Activated CD4-positive, alpha-beta T cell treated with anti-CD3 and anti-CD28 coated beads, Interleukin-2, Interleukin-4, amounts not matched to agents 100 ng/mL and 50 ng/mL, durations not matched to agents 16 hours and 8 hours (primary cell): ENCODE measurements at regions not wholly inside any gene's neighbourhood (a gene's known extent, or its start where the extent isn't known, plus 50 kb on each side); places are given as distances from the start of the nearest gene placed in this dataset.
"Not testable (repeated sequence)": the region's sequence is repeated elsewhere in the genome, so short reads cannot be mapped to it uniquely, and the experiment has no call there.

Experiments used
- DNase-seq: peaks from one replicate; pipeline ENCODE4 v3.0.0-alpha.2; 2020; ENCODE audit warnings: low spot score

DNA sequence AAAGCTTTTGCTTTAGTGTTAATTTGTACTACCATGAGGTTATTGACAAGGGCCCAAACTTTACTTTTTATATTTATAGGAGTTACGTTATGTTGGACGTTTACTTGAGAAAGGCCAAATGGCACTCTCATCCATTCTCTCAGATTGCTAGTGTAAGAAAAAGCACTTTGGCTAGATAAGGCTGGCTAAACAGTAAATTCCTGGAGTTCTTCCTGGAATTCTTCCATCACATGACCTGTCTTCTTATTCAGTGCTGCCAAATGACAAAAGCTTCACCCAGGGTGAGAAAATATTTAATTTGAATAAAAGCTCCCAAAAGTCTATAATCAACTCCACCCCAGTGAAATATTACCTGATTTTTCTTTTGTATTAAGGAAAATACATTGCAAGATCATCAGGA, 1568.9 kb upstream of the ACO1 start:
- no peak for DNase-seq

DNA sequence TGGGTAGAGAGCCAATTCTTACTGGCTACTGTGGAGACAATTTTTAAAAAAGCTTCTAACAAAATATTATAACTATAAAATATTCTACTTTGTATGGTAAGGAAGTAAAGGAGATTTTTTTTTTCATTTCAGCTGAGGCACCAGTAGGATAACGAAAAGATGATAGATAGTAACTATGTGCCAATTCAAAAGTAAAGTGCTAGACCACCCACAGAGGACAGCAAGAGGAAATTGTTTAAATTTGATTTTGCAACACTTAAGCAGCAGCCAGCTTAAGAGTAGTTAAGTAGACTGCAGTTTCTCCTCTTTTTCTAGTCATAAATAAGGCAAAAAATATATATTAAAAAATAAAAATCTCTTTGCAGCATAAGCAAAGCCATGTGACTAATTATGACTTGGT, 1539.3 kb upstream of the ACO1 start:
- DNase-seq, result no peak

DNA sequence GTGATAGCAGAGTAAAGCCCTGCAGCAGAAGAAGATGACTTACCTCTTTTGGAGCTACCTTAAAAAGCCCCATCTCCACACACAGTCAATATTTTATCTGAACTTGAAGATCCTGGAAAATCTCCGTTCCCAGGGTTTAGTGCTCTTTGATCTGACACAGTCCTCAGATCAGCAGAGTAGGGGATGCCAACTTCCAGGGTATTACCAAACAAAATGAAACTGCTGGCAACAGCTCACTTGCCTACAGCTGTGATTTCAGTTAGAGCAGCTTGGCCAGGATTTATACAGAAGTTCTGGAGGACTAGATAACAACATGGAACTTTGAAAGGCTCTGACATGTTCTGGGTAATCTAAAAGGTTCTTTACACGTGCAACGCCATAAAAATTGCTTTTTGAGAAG, 1537.8 kb upstream of the ACO1 start:
- DNase-seq, result no peak

DNA sequence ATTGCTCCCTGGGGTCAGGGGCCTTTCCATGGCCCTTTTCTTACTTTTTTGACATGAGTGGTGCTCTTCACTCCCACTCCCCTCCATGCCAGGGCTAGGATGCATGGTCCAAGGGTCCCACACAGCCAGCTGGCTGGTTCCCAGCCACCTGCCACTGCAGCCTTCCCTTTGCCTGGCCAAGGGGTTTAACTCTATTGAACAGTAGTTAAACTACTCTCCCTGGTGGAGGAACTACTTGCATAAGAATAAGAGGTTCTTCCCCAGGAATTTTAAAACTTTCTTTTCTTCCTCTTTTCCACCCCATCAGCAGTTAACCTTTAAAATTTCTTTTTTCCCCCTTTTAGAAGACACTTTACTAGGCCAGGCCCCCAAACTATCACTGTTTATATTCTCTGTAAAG, 1532.8 kb upstream of the ACO1 start:
- DNase-seq, result no peak

DNA sequence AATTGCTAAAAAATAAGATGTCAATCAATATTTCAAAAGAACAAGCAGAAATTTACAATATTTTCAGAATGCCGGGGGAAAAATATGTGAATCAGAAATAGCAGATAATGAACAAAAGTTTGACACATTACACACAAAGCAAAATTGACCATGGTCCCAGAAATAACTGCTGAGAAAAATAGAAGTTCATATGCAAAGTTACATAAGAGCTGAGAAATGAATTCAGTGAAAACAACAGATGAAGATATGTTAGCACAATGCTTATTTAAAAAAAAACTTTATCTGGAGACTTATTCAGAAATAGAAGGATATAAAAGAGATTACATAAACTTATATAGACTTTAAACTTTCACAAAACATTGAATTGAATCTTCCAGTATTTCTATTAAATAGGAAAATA, 1483.7 kb upstream of the ACO1 start:
- no peak for DNase-seq

DNA sequence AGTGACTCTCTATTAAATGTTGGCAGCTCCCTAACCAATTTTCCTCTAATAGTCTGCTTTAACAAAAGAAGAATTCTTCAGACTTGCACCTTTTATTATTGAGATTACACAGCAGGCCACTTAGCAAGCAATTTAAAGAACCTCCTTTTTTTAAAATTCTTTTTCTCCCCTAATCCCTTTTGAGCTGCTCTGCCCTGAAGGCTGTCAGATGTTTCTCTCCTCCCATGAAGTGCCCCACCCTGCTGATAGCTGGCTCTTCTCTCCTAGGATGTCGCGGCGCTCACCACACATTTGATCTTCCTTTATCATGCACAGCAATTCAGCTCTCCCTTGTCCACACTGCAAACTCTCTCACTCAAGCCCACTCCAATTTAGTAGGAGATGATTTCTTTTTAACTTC, 1471.1 kb upstream of the ACO1 start:
- no peak for DNase-seq

DNA sequence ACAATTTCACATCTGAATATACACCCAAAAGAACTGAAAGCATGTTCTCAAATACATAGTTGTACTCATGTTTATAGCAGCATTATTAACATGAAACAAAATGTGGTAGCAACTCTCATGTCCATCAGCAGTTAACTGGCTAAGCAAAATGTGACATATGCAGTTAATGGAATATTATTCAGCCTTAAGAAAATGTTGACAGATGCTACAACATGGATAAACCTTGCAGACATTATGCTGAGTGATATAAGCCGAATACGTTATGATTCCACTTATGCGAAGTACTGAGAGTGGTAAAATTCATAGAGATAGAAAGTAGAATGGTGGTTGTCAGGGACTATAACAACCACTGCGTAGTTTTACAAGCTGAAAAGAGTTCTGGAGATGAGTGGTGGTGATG, 1469.0 kb upstream of the ACO1 start:
- DNase-seq, result no peak

DNA sequence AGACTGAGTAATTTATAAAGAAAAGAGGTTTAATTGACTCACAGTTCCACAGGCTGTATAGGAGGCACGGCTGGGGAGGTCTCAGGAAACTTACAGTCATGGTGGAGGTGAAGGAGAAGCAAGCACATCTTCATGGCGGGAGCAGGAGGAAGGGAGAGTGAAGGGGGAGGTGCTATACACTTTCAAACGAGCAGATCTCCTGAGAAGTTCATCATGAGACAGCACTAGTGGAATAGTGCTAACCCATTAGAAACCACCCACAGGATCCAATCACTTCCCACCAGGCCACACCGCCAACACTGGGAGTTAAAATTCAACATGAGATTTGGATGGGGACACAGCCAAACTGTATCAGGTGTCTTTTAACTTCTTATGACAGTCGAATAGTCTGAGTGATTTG, 1459.3 kb upstream of the ACO1 start:
- no peak for DNase-seq

DNA sequence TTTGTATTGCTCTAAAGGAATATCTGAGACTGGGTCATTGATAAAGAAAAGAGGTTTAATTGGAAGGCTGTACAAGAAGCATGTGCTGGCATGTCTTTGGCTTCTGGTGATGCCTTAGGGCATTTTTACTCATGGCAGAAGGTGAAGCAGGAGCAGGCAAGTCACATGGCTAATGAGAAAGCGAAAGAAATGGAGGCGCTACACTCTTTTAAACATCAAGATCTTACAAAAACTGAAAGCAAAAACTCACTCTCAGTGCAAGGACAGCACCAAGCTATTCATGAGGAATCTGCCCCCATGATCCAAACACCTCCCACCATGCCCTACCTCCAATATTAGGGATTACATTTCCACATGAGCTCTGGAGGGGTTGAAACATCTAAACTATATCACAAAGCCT, 1458.8 kb upstream of the ACO1 start:
- no peak for DNase-seq

DNA sequence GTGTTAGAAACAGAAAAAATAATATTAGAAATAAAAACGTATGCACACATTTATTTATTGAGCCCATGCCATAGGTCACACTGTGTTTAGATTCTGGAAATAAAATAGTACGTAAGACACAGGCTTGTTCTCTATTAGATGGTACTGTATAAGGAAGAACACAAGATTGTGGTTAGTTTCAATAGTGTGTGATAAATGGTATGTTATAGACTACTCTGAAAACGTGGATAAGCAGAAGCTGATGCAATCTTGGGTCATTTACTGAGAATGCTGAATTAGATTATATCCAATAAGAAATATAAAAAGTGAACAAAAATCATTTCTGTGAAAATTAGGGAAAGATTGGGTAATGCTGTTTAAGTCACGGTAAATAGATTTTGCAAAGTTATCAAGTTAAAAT, 1456.4 kb upstream of the ACO1 start:
- no peak for DNase-seq

DNA sequence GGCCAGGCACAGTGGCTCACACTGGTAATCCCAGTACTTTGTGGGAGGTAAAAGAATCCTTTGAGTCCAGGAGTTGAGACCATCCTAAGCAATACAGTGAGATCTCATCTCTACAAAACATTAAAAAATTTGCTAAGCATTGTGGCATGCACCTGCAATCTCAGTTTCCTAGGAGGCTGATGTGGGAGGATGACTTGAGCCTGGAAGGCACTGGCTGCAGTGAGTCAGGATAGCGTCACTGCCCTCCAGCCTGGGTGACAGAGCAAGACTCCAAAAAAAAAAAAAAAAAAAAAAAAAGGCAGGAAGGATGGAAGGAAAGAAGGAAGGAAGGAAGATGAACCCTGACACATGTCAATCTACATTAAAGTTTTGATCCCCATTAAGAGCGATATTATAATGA, 1452.2 kb upstream of the ACO1 start:
- no peak for DNase-seq

DNA sequence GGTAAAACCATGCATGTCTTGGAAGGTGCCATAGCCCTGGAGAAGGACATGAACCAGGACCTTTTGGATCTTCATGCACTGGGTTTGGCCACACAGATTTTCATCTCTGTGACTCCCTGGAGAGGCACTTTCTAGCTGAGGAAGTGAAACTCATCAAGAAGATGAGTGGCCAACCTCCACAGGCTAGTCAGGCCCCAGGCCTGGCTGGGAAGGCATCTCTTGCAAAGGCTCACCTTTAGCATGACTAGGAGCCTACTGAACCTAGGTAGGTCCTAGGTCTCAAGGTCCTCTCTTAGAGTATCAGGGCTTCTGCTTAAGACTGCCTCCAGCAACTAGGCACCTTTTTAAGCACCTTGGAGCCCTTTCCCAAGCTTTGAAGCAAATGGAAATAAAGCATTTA, 1448.7 kb upstream of the ACO1 start:
- DNase-seq, result no peak

DNA sequence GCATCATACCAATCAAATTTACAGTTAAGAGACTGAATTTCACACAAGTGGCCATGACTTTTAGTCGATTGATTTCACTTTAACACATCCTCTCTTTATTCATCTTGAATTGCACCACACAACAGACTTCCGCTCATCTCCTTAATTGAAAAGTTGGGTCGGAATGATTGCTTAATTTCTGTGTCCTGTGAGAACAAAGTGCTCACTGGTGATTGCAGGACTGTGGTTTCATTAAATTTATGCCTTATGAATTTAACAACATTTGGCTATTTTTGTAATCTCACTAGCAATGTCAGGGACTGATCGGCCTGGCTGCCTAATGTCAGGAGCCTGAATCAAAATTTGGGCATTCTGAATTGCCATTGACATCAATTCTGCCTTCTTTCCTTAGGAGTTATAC, 1447.3 kb upstream of the ACO1 start:
- DNase-seq, result no peak

DNA sequence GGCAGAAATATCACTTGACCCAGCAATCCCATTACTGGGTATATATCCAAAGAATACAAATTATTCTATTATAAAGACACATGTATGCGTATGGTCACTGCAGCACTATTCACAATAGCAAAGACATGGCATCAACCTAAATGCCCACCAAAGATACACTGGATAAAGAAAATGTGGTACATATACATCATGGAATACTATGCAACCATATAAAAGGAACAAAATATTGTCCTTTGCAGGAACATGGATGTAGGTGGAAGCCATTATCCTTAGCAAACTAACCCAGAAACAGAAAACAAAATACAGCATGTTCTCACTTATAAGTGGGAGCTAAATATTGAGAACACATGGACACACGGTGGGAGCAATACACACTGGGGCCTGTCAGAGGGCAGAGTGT, 1441.6 kb upstream of the ACO1 start:
- DNase-seq, result not testable (repeated sequence)

DNA sequence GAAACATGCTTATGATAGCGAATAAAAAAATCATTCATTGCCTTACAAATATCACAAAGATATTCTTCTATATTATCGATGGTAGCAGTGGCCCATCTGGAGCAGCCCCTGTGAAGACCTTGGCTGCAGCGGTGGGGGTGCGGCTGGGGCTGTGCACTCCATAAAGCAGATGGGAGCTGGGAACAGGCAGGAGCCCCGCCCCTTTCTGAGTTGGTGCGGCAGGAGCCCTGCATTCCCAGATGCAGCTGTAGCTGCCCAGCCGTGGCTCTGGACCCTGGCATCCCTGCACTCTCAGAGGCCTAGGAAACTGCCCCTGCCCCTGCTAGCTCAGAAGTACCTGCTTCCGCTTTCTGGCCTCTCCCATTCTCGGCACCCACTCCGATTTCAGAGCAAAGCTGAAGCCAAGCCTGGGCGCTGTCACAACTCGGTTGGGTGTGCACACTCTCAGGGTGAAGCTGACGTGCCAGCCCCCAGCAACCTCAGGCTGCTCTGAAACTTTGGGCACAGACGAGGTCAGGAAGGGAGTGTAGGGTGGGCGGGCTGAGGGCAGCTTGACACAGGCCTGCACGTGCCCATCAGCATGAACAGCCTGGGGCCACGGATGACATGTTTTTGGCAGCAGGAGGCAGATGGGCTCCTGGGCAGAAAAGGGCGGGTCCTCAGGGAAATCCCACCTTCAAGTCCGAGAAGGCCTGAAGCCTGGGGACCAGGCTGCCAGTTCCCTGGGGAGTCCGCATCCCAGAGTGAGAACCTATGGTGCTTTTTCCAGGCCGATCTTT, 1440.8 kb upstream of the ACO1 start:
- DNase-seq, result no peak

DNA sequence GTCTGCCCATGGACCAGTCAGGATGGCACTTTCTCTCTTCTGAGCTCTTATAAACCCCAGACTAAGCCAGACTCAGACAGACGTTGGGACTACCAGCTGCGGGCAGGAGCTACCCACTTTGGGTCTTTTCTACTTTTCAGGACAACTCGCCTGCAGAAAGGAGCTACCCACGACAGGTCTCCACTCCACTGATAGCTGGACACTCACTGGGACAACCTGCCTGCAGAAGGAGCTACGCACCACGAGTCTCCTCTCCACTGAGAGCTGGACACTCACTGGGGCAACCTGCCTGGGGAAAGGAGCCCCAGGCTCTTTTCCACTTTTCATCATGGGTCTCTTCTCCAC, 1440.2 kb upstream of the ACO1 start:
- no peak for DNase-seq

DNA sequence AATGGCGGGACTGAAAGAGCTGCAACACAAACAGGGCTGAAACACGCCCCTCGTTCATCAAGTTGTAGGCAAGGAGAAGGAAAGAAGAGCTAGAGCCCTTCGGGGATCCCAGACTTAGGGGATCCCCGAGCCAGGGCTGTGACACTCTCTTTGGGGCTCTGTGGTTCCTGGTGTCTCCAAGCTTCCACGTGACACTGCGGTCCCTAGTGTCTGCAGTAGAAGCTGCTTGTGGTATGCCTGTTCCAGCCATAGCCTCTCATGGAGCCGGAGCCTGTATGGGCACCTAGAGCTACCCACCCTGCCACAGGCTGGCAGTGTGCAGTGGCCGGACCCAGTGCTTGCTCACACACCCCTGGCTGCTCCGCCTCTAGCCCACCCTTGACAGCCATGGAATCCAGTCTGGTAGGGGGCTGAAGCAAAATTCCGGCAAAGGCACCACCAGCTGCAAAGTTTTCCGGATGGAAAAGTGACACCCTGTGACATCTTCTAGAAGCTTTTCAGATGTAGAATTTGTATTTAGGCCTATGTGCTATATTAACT, 1439.6 kb upstream of the ACO1 start:
- no peak for DNase-seq

DNA sequence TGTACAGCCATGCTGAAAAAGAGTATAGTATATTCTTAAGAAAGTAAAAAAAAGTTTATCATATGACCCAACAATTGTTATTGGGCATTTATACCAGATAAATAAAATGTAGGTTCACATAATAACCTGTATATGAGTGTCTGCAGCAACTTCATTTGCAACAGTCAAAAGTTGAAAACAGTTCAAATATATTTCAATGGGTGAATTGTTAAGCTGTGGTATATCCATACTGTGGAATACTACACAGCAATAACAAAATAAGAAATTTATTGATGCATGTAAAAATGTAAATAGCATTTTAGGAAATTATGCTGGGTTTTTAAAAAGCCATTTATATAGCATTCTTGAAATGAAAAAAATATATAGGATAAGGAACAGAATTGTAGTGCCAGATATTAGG, 1420.1 kb upstream of the ACO1 start:
- no peak for DNase-seq

DNA sequence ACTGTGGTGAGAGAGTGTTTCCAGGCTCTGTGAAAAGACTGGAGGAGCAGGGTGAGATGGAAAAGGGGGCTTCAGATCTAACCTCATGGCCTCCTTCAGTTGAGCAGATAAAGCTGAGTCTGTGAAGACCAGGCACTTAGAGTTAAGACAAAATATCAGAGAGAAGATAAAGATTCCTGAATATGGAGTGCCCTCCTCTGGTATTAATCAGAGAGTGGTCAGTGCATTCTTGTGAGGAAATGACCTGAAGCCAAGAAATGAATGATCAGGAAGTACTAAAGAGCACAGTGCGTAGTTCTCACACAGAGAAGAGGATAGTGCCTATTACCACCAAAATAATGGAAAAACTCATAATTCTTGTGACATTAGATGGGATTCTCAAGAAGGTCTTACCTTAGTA, 1417.0 kb upstream of the ACO1 start:
- no peak for DNase-seq

DNA sequence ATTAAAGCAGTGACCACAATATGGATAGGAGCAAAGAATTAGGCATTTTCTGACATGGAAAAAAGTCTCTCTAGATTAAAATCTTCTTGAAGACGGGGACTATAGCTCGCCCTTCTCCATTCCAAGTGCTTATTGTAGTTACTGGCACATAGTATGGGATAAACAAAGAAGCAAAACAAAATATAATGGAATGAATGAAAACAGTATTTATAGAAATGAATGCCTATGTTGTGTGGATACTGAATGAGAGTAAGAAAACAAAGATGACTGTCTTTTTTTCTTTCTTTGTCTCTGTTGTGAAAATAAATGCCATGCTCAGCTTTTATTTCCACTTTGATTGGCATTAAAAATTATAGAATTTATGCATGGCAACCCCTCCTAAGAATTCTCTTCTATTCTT, 1414.3 kb upstream of the ACO1 start:
- no peak for DNase-seq

DNA sequence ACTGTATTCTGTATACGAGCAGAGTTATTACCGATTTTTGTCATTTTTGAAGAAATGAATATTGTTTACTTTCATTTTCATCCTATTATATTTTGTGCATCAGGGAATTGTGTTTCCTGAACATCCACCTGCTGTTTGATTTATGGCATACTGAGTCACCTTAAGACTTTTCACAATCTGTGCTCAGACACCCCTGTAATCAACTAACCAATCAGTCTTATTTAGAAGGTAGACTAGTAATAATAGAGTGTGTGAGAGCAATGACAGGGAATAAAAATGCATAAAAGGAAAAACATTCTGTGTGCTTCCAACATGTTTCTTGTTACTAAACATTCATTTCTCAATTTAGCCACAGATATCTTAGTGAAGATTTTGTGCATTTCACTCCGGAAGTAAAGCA, 1413.6 kb upstream of the ACO1 start:
- no peak for DNase-seq

DNA sequence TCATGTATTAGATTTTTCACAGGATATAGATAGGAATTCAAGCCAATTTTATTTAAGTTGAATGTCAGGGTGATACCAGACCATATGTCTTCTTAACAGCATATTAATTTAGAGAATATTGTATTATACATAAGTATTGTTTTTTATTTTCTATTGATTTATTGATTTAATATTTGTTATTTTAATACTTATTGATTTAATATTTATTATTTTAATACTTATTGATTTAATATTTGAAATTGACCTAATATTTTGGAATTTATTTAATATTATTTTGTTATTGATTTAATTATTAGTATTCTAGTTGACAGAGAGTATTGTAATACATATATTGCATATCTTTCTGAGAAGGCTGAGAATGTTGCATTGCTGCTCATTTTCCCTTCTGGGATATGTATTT, 1411.8 kb upstream of the ACO1 start:
- DNase-seq, result no peak

DNA sequence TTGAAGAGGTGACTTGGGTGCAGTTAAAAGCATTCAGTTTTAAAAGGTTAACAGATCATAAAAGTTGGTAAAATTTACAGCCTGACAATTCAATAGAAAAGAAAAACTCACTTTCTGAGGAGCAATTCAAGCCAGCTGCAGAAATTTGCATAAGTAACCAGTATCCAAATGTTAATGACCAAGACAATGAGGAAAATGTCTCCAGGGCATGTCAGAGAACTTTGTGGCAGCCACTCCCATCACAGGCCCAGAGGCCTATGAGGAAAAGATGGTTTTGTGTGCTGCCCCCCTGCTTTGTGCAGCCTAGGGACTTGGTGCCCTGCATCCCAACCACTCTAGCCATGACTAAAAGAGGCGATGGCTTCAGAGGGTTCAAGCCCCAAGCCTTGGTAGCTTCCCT, 1406.5 kb upstream of the ACO1 start:
- no peak for DNase-seq

DNA sequence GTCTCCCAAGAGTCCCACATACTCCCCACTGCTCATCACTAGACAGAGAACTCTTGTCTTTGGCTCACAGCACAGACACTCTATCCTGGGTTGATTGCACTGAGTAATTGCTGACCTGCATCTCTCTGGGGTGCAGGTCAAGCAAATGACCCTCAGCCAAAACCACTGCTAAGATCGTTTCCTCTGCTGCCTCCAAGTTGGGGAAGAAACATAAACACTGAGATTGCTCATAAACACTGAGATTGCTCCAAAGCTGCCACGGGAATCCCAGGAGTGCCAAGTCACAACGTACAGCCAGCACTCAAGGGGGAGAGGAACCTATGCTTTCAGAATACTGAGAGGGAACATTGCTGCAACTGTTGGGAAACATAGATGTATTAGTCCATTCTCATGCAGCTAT, 1402.1 kb upstream of the ACO1 start:
- no peak for DNase-seq
